Neural crest cell (in vitro differentiated cells): ENCODE measurements at regions not wholly inside any gene's neighbourhood (a gene's known extent, or its start where the extent isn't known, plus 50 kb on each side); places are given as distances from the start of the nearest gene placed in this dataset.

Source experiments
- DNase-seq: peaks from one replicate; pipeline ENCODE4 v3.0.0; 2021; ENCODE audit warnings: low read depth, mixed read lengths, low spot score
- H3K27ac Mint-ChIP-seq: one replicate; pipeline ENCODE4 v1.8.0; 2021; ENCODE audit warnings: mild to moderate bottlenecking, mixed read lengths; ENCODE audit not compliant: unreplicated experiment
- H3K27me3 Mint-ChIP-seq: 2 replicates; pipeline ENCODE4 v1.8.0; 2021; ENCODE audit warnings: low read depth, mild to moderate bottlenecking, mixed read lengths
- H3K36me3 Mint-ChIP-seq: 2 replicates; pipeline ENCODE4 v1.8.0; 2021; ENCODE audit warnings: low read depth, mild to moderate bottlenecking, mixed read lengths
- H3K4me1 Mint-ChIP-seq: 2 replicates; pipeline ENCODE4 v1.8.0; 2021; ENCODE audit warnings: mixed read lengths
- H3K4me3 Mint-ChIP-seq: one replicate; pipeline ENCODE4 v1.8.0; 2021; ENCODE audit warnings: mild to moderate bottlenecking, mixed read lengths
- H3K9me3 Mint-ChIP-seq: 2 replicates; pipeline ENCODE4 v1.8.0; 2021; ENCODE audit warnings: mixed read lengths
- TF ChIP-seq, protein P1 (sequence below): fragments of 200-600 bp; sonication (generic); conservative IDR thresholded peaks from 2 replicates; pipeline ENCODE4 v1.5.0; 2021; ENCODE audit warnings: antibody characterized with exemption, mild to moderate bottlenecking

DNA sequence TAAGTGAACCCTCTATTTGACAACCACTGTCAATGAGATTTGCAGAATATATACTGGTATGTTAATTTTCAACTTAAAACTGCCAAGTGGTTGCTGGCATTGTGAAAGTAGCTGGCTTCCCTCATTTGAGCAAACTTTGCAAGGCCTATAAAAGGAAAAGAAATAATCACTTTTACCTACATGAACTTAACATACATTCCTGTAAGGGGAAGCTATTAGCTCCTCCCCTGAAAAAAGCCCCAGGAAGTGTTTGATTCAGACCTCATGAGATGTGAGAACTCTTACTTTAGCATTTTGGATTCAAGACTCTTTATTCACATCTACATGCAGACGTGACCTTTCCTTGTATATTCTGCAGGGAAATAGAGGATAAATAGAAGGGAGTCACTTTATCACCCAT lies 175.6 kb downstream of the OTUD1 start:
- TF ChIP-seq, protein P1, sequence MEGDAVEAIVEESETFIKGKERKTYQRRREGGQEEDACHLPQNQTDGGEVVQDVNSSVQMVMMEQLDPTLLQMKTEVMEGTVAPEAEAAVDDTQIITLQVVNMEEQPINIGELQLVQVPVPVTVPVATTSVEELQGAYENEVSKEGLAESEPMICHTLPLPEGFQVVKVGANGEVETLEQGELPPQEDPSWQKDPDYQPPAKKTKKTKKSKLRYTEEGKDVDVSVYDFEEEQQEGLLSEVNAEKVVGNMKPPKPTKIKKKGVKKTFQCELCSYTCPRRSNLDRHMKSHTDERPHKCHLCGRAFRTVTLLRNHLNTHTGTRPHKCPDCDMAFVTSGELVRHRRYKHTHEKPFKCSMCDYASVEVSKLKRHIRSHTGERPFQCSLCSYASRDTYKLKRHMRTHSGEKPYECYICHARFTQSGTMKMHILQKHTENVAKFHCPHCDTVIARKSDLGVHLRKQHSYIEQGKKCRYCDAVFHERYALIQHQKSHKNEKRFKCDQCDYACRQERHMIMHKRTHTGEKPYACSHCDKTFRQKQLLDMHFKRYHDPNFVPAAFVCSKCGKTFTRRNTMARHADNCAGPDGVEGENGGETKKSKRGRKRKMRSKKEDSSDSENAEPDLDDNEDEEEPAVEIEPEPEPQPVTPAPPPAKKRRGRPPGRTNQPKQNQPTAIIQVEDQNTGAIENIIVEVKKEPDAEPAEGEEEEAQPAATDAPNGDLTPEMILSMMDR, result no peak
- H3K9me3 Mint-ChIP-seq, result no peaks in the 10 kb centered on the region
- H3K36me3 Mint-ChIP-seq, result no peaks in the 10 kb centered on the region
- no peak overlapping the region for H3K27ac Mint-ChIP-seq
- H3K4me1 Mint-ChIP-seq, result peaks cover 18% of the 10 kb centered on the region
- peaks cover 4% of the 10 kb centered on the region for H3K27me3 Mint-ChIP-seq
- no peak for DNase-seq
- H3K4me3 Mint-ChIP-seq, result no peak overlapping the region

DNA sequence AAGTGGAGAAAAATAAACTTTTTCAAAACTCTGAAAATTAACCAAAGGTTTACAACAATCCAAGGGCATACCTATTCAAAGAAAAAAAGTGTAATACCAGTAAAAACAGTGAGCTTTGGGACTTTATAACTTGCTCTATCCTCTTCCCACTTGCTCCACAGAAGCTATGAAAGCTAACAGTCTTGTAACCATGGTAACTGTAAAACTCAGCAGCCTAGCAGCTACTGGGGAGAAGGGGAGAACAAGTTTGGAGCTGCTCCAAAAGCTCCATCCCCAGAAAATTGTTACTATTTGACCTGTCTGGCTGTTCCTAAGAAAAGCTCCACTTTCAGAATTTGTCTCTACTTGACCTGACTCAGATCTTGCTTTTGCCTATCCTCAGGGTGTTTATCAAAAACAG lies 191.5 kb downstream of the OTUD1 start:
- Mint-ChIP-seq H3K4me3 (no peak overlapping the region), H3K27me3 (no peaks in the 10 kb centered on the region), H3K4me1 (peaks cover 14% of the 10 kb centered on the region), H3K27ac (no peak overlapping the region), H3K9me3 (peaks cover 3% of the 10 kb centered on the region), H3K36me3 (no peaks in the 10 kb centered on the region)
- TF ChIP-seq, protein P1, result no peak
- DNase-seq, result no peak

DNA sequence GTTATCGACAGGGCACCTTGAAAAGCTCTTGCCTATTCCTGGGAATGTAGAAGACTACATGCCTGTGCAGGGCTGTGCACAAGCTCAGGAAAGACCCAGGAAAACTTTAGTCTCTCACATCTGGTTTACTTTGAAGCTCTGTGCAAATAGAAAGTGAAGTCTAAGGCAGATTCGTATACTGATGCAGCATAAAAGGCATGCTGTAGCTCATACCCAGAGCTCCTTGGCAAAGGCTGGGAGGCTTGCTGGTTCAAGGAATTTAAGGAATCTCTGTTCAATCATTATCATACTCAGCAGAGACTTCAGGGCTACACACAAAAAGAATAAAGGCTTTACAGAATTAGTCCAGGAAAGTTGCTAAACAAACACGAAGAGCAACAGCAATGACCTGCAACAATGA lies 192.0 kb downstream of the OTUD1 start:
- no peak overlapping the region for H3K4me3 Mint-ChIP-seq
- no peaks in the 10 kb centered on the region for H3K36me3 Mint-ChIP-seq
- TF ChIP-seq, protein P1, result no peak
- DNase-seq, result no peak
- H3K27me3 Mint-ChIP-seq, result no peaks in the 10 kb centered on the region
- H3K9me3 Mint-ChIP-seq, result peaks cover 3% of the 10 kb centered on the region
- H3K4me1 Mint-ChIP-seq, result peaks cover 14% of the 10 kb centered on the region
- no peak overlapping the region for H3K27ac Mint-ChIP-seq

DNA sequence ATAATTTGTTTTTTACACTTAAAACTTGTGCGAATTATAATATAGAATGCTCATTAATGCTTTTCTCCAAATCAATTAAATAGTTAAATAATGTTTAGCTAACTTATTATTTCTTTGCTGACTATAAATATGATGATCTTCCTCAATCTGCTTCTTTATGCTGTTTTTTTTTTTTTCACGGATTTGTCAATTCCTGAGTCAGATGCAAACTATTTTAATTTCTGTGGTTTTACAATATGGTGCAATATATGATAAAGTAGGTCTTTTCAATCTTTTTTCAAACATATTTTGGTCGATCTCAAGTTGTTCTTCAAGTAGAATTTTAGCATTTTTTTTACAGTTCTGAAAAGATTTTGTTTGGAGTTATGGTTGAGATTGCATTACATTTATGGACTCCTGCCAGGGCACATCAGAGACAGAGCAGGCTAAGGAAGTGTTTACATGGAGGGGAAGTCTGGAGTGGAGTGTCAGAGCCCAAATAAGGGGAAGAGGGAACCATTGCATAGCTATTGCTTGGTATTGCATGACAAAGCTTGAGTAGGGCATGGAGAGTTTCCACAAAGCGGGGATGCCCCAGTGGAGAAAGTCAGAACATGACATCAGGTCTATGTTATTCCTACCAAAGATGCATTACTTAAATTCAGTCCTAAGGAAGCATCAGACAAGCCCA lies 204.4 kb downstream of the OTUD1 start:
- TF ChIP-seq, protein P1, result no peak
- H3K4me1 Mint-ChIP-seq, result no peaks in the 10 kb centered on the region
- H3K4me3 Mint-ChIP-seq, result no peak overlapping the region
- no peak overlapping the region for H3K27ac Mint-ChIP-seq
- H3K36me3 Mint-ChIP-seq, result no peaks in the 10 kb centered on the region
- DNase-seq, result no peak
- H3K9me3 Mint-ChIP-seq, result no peaks in the 10 kb centered on the region
- peaks cover 33% of the 10 kb centered on the region for H3K27me3 Mint-ChIP-seq

DNA sequence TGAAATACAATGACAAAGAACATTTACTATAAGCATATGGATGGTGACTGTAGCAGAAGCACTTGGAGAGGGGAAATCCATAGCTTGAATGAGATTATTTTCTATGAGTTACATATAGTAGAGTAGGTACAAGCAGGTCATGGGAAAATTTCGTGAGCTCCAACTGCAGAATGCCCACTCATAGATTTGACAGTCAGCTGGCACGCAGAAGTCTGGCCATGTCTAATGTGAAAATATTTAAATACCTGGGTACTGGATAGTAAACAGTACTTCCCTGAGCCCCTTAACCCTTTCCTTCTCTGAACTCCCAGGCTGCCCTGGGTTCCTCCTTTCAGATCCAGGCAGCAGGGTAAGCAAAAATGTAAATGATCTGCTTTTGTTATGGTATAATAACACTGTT lies 209.7 kb downstream of the OTUD1 start:
- peaks cover 16% of the 10 kb centered on the region for H3K27me3 Mint-ChIP-seq
- H3K36me3 Mint-ChIP-seq, result no peaks in the 10 kb centered on the region
- DNase-seq, result no peak
- no peaks in the 10 kb centered on the region for H3K9me3 Mint-ChIP-seq
- TF ChIP-seq, protein P1, result no peak
- no peak overlapping the region for H3K27ac Mint-ChIP-seq
- no peak overlapping the region for H3K4me3 Mint-ChIP-seq
- no peaks in the 10 kb centered on the region for H3K4me1 Mint-ChIP-seq
